LHCN-M2 (cell line): ENCODE measurements at regions not wholly inside any gene's neighbourhood (a gene's known extent, or its start where the extent isn't known, plus 50 kb on each side); places are given as distances from the start of the nearest gene placed in this dataset.
"Not testable (repeated sequence)": the region's sequence is repeated elsewhere in the genome, so short reads cannot be mapped to it uniquely, and the experiment has no call there.

Experiments
- DNase-seq: peaks from one replicate; pipeline ENCODE4 v3.0.0-alpha.2; 2012; ENCODE audit warnings: low read depth

- DNase-seq: no peak
These were observed 1984.7 kb upstream of the RAG2 start for GRCh38 chr11:38582756-38583155.

GRCh38 chr11:38582151-38582550, 1984.1 kb upstream of the RAG2 start:
- peak; percentile 32 for DNase-seq

GRCh38 chr11:38577769-38578168, 1979.7 kb upstream of the RAG2 start:
- DNase-seq: no peak

- DNase-seq: no peak
These were observed 1964.5 kb upstream of the RAG2 start for GRCh38 chr11:38562562-38562961.

- DNase-seq: peak; percentile 79
These were observed 1955.1 kb upstream of the RAG2 start for GRCh38 chr11:38553148-38553547.

- DNase-seq: peak; percentile 50
These were observed 1949.4 kb upstream of the RAG2 start for GRCh38 chr11:38547462-38547861.

GRCh38 chr11:38543986-38544385, 1946.0 kb upstream of the RAG2 start:
- no peak for DNase-seq

- DNase-seq: peak; percentile 77
These were observed 1945.3 kb upstream of the RAG2 start for GRCh38 chr11:38543311-38543710.

- DNase-seq: no peak
These were observed 1941.0 kb upstream of the RAG2 start for GRCh38 chr11:38538866-38539680.

GRCh38 chr11:38530226-38530625, 1932.2 kb upstream of the RAG2 start:
- DNase-seq: no peak

- DNase-seq: no peak
These were observed 1926.9 kb upstream of the RAG2 start for GRCh38 chr11:38524945-38525344.

- no peak for DNase-seq
These were observed 1920.0 kb upstream of the RAG2 start for GRCh38 chr11:38517991-38518390.

- DNase-seq: not testable (repeated sequence)
These were observed 1914.8 kb upstream of the RAG2 start for GRCh38 chr11:38512830-38513229.

GRCh38 chr11:38510041-38510440, 1912.0 kb upstream of the RAG2 start:
- DNase-seq: no peak

- DNase-seq: no peak
These were observed 1905.8 kb upstream of the RAG2 start for GRCh38 chr11:38503876-38504275.

GRCh38 chr11:38498721-38499120, 1900.7 kb upstream of the RAG2 start:
- DNase-seq: no peak

- DNase-seq: no peak
These were observed 1894.0 kb upstream of the RAG2 start for GRCh38 chr11:38491986-38492385.

GRCh38 chr11:38481391-38481790, 1883.4 kb upstream of the RAG2 start:
- no peak for DNase-seq

- peak; percentile 65 for DNase-seq
These were observed 1879.0 kb upstream of the RAG2 start for GRCh38 chr11:38476808-38477575.

GRCh38 chr11:38461751-38462150, 1863.7 kb upstream of the RAG2 start:
- no peak for DNase-seq

GRCh38 chr11:38460896-38461295, 1862.9 kb upstream of the RAG2 start:
- peak; percentile 95 for DNase-seq

GRCh38 chr11:38460429-38460828, 1862.4 kb upstream of the RAG2 start:
- DNase-seq: peak; percentile 72

GRCh38 chr11:38456371-38456770, 1858.3 kb upstream of the RAG2 start:
- peak; percentile 35 for DNase-seq
